ENCODE measurements at regions not wholly inside any gene's neighbourhood (a gene's known extent, or its start where the extent isn't known, plus 50 kb on each side); places are given as distances from the start of the nearest gene placed in this dataset.
A peak's percentile ranks its signal among the peaks of the same experiment; 100 is the strongest.

GRCh38 chr6:130314271-130314670, 51.5 kb upstream of the TMEM200A start:
- no peak for DNase-seq (ENCODE audit: low read depth in 2 of 2)

- DNase-seq (ENCODE audit: low read depth in 2 of 2): no peak
Measured at GRCh38 chr6:130313206-130313605, 52.6 kb upstream of the TMEM200A start.

GRCh38 chr6:130309028-130309427, 56.8 kb upstream of the TMEM200A start:
- no peak for DNase-seq (ENCODE audit: low read depth in 2 of 2)

GRCh38 chr6:130307752-130308361, 58.0 kb upstream of the TMEM200A start:
- peak in 1 of 2 donors; percentile 17 for DNase-seq (ENCODE audit: low read depth in 2 of 2)

GRCh38 chr6:130306377-130306776, 59.4 kb upstream of the TMEM200A start:
- DNase-seq (ENCODE audit: low read depth in 2 of 2): peak in 1 of 2 donors; percentile 3

GRCh38 chr6:130303431-130303830, 62.4 kb upstream of the TMEM200A start:
- DNase-seq (ENCODE audit: low read depth in 2 of 2): no peak

GRCh38 chr6:130298258-130298657, 67.6 kb upstream of the TMEM200A start:
- DNase-seq (ENCODE audit: low read depth in 2 of 2): no peak

GRCh38 chr6:130296854-130297253, 69.0 kb upstream of the TMEM200A start:
- no peak for DNase-seq (ENCODE audit: low read depth in 2 of 2)

- DNase-seq (ENCODE audit: low read depth in 2 of 2): peak; percentile 23 to 47
Measured at GRCh38 chr6:130293800-130294199, 71.0 kb upstream of the SAMD3 start.

GRCh38 chr6:130288065-130288464, 65.3 kb upstream of the SAMD3 start:
- DNase-seq (ENCODE audit: low read depth in 2 of 2): no peak

GRCh38 chr6:130282234-130282995, 59.7 kb upstream of the SAMD3 start:
- DNase-seq (ENCODE audit: low read depth in 2 of 2): peak in 1 of 2 donors; percentile 17

GRCh38 chr6:130276507-130276906, 53.8 kb upstream of the SAMD3 start:
- DNase-seq (ENCODE audit: low read depth in 2 of 2): no peak

GRCh38 chr6:130274007-130274406, 51.3 kb upstream of the SAMD3 start:
- no peak for DNase-seq (ENCODE audit: low read depth in 2 of 2)

Data from lung microvascular endothelial cell (primary cell).